GM12874 (cell line): ENCODE measurements at regions not wholly inside any gene's neighbourhood (a gene's known extent, or its start where the extent isn't known, plus 50 kb on each side); places are given as distances from the start of the nearest gene placed in this dataset.

Experiments
- CTCF ChIP-seq: IDR thresholded peaks from 2 replicates; pipeline ENCODE4 v1.5.1; 2011; ENCODE audit warnings: low read depth, mild to moderate bottlenecking, control low read depth, low read length, moderate library complexity; ENCODE audit not compliant: insufficient read depth

- no peak for TF ChIP-seq CTCF
These were observed 402.8 kb downstream of the CDC14C start for GRCh38 chr7:49327155-49327554.

- no peak for TF ChIP-seq CTCF
These were observed 409.0 kb downstream of the CDC14C start for GRCh38 chr7:49333180-49333881.

- no peak for TF ChIP-seq CTCF
These were observed 417.5 kb downstream of the CDC14C start for GRCh38 chr7:49341849-49342248.

GRCh38 chr7:49344556-49344955 is 420.2 kb downstream of the CDC14C start:
- no peak for TF ChIP-seq CTCF

GRCh38 chr7:49346195-49346899 is 422.0 kb downstream of the CDC14C start:
- TF ChIP-seq CTCF = no peak

GRCh38 chr7:49367072-49367471 is 406.4 kb upstream of the VWC2 start:
- TF ChIP-seq CTCF = no peak

- no peak for TF ChIP-seq CTCF
These were observed 401.7 kb upstream of the VWC2 start for GRCh38 chr7:49371771-49372170.
